Endothelial cell of hepatic sinusoid (primary cell): ENCODE measurements at regions not wholly inside any gene's neighbourhood (a gene's known extent, or its start where the extent isn't known, plus 50 kb on each side); places are given as distances from the start of the nearest gene placed in this dataset.
"Not testable (repeated sequence)": the region's sequence is repeated elsewhere in the genome, so short reads cannot be mapped to it uniquely, and the experiment has no call there.

Source experiments
- in situ Hi-C: cut with HindIII; loops from 2 replicates; pipeline ENCODE4 v1.10.0; 2017; ENCODE audit warnings: low sequenced_read_pairs

DNA sequence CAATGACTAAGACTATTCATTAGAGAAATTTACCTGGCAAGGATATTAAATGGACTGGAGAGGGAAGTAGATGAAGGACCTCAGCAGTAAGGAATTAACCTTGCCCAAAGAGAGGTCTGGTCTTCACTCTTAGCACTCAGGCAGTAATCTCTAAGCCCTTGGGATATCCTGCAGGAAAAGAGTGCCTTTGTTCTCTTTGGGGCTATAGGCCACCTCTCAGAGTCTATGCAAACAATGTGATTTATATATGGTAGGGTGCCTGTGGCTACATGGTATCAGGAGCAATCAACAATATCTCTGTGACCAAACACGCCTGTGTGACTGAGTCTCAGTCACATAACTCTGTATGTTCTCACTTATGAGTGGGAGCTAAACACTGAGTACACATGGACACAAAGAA is 154.7 kb upstream of the CDK1 start:
- in situ Hi-C loops: no loop called here

DNA sequence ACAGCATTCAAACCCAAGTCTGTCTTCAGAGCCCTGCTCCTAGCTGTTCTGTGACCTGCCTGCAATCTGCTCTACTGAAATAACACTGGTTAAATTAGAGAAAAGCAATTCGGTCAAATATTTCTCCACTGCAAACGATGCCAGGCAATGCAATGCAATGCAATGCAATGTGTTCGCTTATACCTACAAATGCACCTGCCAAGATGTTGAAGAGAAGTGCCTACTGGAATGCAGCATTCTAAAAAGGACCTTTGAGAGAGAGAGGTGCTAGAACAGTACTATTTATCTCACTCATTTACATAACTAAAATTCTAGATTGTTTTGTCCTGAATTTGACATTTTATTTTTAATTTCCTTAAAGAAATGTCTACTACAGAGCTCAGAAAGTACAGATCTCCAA is 157.3 kb upstream of the CDK1 start:
- in situ Hi-C loops: no loop called here

DNA sequence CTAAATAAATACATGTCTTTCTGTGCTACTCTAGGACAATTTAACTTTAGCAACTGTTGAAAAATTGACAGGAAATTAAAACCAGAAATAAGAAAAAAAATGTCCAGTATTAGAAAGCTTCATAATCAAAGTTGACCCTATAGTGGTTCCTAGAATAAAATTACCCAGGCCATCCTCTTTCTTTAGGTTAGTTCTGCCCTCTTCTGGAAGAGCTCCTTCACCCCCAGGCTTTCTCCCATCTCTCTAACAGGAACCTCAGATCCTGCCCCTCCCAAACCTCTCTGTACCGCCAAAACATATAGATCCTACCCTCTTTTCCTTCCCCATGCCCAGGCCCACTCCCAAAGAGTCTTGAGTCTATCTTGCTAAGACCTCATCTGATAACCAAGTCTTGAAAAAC is 159.4 kb upstream of the CDK1 start:
- in situ Hi-C loops: no loop called here

DNA sequence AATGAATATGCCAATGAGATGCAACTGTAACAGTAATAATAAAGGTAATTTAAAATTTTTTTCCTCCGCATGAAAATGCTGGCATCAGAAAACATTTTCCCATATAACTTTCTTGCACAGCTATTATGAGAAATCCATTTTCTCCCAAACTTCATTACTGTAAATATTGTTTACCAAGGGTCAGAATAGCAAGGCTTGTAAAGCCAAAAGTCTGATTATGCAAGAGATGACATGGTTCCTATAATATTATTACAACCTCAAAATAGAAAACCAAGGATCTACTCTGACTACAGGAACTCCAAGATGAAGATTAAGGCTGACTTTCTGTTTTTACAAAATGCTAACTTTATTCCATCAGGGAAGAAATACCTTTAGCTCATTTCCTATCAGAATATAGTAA is 162.7 kb upstream of the CDK1 start:
- in situ Hi-C loops: no loop called here

DNA sequence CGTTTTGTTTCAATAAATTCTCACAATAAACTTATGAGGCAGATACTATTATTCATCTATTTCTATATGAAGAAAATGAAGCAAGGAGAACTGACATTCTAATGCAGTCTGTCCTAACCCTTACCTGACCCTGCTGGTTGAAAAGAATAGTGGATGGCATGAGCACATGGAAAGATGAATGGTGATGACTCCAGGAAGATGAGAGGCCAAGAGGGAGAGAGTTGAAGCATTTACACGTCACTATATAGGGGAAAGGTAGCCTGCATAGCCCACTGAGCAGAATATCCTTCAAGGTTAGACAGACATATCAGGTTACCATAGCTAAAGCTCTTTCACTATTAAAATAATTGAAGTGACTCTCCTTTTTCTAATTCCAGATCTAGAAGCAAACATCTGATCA is 163.9 kb upstream of the CDK1 start:
- in situ Hi-C loops: no loop called here

DNA sequence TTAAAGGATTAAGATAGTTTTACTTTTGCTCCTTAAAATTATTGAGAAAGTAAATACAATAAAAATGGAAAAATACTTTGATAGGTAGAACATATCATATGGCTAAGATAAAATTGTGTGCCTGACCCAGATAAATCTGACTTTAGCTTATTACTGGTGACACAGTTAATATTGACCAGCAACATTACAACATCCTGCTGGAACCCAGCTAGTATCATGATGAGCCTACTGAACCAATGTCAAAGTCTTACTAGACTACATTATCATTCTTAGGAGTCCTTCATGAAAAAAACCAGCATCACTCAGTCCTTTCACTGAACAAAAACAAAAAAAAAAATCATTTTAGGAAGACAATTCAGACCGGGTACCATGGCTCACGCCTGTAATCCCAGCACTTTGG is 164.8 kb upstream of the CDK1 start:
- in situ Hi-C loops: no loop called here

DNA sequence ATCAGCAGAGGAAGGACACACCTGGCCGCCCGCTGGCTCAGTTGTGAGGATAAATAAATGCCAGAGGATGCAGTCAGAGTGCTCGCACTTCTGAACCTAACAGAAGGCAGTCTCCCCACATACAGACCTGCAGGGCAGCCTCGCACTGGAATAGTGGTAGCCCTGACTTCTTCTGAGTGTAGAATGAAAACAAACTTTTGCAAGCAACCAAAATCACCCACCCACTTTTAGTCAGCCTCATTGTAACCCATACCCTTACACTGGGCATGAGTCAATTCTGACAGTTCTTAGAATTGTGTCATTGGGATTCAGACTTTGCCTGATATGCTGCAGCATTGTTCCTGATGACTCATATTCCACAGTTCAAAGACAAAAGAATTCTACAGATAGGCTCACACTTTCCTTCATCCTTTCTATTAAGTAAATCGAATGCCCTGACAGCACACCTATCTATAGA is 167.0 kb upstream of the CDK1 start:
- in situ Hi-C loops: no loop called here

DNA sequence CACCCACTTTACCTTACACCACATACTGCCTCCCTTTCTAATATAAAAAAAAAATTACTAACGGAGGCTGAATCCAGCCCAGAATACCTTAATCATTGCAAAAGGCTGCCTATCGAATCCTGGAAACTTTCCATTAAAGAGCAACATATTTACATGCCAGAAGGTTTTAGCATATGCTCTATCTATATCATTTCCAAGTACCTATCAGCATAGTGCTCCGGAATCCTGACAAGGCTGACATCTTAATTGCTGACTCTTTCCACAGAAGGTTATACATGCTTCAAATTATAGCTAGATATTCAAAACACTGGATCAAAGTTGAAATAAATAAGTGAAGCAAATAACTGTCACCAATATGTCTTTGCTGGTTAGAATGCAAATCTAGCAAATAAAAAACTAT is 170.9 kb upstream of the CDK1 start:
- in situ Hi-C loops: no loop called here

DNA sequence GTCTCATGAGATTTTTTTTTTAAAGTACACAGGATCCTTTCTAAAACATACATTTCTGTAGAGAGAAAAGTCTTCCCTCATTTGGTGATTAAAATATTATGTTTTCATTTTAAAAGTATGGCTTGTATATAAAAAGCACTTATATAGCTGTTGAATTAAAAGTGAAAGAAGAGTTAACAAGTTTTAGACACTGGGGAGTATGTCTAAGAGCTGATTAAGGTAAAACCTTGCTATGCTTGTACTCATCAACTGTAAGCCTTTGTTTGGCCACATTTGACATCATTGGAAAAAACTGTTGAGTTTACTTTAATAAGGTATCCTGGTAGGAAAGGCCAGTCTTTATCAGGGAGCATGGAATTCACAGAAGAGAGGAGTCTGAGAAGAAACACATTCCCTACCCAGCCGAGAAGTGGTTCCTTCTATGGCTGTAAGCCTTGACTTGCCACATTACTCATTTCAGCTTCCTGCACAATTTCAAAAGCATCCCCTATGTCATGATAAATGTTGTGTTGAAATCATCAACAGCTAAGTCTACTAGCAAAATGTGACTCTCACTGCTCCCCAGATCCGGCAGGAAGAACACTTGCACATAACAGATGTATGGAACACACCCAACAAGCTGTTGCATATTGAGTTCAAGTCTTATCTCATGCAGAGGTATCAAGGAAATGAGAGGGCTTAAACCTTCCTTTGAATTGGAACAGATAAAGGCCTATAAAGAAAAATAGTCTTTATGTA is 171.8 kb upstream of the CDK1 start:
- in situ Hi-C loops: no loop called here

DNA sequence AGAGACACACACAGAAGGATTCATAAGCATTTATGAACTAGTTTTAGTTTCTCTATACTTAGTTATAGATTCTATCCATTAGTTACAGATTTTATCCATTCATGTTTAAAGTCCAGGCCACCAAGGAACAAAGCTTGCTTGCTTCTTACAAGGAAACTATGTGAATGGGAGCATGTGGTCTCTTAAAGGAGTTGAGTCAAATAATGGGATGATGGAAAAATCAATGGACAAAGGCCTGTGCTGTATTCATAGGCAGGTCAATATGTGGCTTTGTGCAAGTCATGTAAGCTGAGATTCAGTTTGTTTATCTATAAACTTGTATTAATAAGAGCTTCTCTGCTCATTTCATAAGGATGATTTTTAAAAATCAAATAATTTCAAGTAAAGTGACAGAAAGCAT is 172.8 kb upstream of the CDK1 start:
- in situ Hi-C loops: no loop called here

DNA sequence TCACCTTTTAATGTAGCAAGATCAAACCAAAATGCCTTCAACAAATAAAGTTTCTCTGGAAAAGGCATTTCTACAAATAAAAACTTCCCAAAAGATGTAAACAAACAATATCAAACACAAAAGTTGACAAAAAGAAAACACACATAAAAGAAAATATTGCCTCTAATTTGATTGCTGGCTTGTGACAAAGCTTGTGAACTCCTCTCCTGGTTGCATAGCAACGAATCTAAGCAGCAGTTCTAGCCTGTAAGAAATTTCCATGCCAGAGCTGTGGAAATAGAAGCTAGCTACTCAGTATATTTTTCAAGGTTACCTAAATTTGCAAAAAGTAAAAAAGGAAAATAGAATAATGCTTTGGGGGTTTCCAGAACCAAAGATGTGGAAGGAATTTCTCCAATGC is 173.9 kb upstream of the CDK1 start:
- in situ Hi-C loops: no loop called here

DNA sequence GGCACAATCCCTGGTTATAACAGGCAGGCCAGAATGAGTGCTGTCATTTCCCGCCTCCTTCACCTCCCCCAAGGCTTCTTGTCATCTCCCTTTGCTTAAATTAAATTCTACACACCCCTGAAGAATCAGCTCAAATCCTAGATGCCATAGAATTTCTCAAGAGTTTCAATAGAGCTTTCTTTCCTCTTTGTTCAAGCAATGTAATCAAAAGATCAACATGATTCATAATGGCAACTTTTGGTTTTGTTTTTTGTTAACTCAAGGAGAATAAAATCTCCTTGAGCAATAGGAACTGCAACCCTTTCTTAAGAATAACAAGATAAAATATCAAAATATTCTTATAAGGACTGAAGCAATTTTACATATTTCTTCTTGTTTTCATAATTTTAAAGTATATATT is 180.8 kb upstream of the CDK1 start:
- in situ Hi-C loops: no loop called here

DNA sequence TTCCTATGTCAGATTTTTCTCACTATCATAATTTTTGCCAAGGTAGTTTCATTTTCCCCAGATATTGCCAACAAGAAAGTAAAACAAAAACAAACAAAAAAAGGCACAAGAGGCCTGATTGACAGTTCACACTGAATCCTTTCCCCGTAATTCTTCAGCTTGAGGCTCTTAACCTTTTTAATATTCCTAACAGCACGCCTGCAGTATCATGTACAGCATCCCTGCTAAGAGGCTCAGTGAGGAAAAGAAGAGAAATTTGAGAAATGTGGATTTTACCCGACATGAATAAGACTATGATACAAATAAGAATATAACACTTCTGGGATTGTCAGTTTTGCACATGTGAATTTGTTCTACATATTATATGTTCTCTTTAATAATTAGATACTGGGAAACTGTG is 182.4 kb upstream of the CDK1 start:
- in situ Hi-C loops: no loop called here

DNA sequence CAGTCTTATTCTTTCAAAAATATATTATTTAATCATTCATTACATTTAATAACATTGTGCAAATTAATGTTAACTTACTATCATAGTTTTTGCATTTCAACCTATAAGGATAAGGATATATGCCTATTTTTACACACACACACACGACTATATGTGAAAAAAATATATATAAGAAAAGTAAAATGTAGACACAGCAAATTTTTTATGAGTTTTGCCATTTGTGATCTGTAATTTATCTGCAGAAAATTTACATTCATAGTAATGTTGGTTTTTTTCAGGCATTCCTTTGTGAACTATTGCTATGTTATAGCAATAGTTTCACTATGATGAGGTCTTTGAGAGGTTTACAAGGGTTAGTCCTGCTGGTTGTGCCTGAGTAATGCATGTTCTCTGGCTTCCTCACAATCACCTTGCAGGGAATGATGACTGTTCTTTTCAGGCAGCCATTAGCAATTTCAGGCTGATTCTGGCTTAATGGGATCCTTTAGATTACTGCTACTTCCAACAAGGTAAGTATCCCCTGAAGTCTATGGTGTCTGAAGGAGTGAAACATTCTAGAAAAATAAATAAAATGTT is 183.7 kb upstream of the CDK1 start:
- in situ Hi-C loops: loop anchor here (5.0 kb wide), 1 partner anchor 87 kb away; no protein-coding TSS in a partner anchor

DNA sequence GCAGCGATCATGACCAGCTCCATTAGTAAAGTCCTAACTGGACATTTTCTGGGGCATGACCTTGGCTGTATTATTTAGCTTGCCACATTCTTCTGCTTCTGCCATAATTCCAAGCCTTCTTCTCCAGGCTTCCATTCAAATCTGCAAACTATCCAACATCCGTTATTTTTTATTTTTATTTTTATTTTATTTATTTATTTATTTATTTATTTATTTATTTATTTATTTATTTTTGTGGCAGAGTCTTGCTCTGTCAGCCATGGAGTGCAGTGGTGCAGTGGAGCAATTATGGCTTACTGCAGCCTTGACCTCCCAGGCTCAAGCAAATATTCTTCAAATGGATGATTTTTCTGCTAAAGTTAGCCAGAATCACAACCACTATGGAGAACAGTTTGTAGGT is 187.2 kb upstream of the CDK1 start:
- in situ Hi-C loops: loop anchor here (5.0 kb wide), 1 partner anchor 84 kb away; no protein-coding TSS in a partner anchor

DNA sequence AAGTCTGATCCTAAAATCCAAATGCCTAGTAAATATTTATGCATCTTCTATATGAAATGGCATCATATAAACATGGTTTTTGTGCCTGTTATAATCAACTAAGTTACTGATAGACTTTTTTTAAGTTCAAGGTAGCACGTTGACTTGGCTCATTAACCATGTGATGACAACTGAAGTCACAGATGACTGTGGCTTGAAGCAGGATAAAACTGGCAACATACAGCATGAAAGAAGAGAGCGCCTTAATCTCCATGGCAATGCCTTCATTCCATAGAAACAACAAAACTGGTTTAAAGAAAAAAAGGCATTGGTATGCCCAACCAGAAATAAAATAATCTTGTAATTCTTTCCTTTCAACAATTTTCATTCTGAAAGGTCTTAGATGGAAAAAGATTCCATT is 188.9 kb upstream of the CDK1 start:
- in situ Hi-C loops: no loop called here

DNA sequence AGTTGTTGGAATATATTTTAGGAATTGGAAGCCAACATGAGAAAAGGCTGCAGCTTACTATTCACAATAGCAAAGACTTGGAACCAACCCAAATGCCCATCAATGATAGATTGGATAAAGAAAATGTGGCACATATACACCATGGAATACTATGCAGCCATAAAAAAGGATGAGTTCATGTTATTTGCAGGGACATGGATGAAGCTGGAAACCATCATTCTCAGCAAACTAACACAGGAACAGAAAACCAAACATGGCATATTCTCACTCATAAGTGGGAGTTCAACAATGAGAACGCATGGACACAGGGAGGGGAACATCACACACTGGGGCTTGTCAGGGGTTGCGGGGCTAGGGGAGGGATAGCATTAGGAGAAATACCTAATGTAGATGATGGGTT is 192.1 kb upstream of the ANK3 start:
- in situ Hi-C loops: not testable (repeated sequence)

DNA sequence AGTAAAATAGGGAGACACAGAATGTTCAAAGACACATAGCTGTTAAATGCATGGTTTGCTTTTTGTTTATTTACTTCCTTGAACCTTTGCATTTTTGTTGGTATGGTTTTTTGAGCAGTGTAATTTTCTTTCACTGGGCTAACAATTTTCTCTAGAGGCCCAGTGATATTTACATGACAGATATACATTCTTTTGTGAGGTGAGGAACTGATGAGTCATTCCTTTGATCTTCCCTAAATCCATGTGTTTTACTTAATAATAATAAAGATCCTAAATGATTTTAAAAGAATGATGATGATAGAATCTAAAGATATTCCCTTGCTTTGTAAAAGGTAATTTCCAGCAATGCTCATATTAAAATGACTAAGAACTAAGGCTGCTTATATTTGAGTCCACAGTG is 188.5 kb upstream of the ANK3 start:
- in situ Hi-C loops: no loop called here

DNA sequence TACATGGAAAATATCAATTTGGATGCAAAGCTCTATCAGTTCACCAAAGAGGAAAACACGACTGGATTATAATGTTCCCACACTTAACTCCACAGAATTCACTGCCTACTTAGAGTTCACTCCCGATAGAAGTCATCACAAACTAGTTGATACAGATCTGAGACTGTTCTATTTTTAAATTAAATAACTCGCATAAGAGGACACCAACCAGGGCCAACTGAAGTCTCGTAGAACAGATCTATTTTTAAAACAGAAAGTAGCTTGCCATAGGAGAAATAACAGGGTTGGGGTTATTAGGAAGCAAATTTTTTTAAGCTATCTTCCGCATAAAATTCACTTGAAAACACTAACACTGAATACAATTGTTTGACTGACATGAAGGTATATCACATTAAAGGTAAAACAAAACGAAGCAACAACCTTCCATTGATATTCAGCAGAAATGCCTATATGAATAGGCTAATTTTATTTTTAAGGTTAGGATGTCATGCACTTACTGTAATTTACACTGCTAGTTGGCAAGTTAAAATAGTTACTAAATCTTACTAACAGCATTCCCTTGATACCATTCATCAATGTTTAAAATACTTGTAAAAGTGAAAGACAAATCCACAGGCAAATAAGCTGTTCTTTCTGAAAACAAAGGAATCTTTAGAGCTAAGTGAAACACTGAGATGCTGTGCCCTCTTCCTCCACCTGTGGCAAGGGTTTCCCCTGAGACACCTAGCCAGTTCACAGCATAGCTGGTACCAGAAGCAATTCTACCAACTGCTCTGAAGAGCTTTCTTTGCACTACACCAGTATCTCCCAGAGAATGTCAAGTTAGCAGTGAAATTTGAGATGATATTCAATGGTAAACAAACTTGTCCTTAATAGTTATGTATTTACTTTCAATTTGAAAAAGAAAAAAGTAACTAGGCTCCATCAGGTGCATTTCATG is 186.7 kb upstream of the ANK3 start:
- in situ Hi-C loops: no loop called here

DNA sequence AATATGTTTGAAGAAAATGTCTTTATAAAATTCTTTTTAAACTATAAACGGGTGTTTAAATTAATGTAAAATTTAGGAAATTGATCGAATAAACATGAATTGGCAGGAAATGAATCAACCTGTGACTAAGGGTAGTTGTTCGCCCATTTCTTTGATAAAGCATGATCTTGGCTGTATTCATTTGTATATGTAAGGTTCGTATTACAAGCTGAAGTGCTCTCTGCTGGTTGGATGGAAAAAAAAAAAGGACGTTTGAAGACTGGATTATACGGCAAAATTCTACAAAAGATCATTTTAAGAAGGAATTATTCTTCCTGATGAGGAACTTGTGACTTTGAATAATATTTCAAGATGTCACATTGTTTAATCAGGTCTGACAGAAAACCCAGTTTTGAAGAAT is 185.4 kb upstream of the ANK3 start:
- in situ Hi-C loops: no loop called here

DNA sequence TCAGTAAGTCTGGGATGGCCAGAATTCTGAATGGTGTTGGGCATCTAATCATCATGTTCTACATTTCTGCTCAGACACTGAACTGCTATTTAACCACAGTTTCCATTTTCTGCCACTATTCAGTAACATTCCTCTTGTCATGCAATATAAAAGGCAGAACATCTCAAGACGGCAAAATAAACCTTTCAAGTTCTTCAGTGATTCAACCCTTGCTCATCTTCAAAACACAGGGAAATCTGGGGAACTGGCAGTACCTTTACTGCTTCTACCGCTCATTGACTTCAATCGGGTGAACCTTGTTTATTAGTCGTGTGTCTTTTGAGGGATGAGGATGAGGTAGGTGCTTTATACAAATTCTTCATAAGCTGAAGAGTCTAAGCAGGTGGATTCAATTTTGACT is 184.7 kb upstream of the ANK3 start:
- in situ Hi-C loops: no loop called here

DNA sequence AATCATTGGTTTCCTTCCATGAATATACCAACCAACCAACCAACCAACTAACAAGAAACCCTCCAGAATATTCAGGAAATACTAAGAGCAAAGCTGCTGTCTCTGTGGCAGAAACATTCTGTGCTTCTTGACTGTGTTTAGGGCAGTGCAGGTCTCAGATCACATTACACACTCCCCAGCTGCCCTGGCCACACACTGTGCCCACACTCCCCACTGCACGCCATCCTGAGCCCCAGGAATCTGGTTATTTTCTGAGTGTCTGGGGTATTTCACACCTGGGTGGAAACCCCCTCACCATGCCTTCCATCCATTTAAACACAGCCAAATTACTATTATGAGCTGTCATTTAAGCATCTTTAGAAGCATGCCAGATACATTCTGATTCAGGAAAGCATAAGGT is 183.7 kb upstream of the ANK3 start:
- in situ Hi-C loops: no loop called here
